GM21619 (cell line): ENCODE measurements at regions not wholly inside any gene's neighbourhood (a gene's known extent, or its start where the extent isn't known, plus 50 kb on each side); places are given as distances from the start of the nearest gene placed in this dataset.
A peak's percentile ranks its signal among the peaks of the same experiment; 100 is the strongest.

Experiments
- ATAC-seq: cut with Tn5 transposase; IDR thresholded peaks from one replicate; pipeline ENCODE4 v1.9.1; 2021; ENCODE audit not compliant: unreplicated experiment

- ATAC-seq = no peak
Measured at GRCh38 chr3:36258421-36258820, 121.9 kb upstream of the STAC start.

DNA sequence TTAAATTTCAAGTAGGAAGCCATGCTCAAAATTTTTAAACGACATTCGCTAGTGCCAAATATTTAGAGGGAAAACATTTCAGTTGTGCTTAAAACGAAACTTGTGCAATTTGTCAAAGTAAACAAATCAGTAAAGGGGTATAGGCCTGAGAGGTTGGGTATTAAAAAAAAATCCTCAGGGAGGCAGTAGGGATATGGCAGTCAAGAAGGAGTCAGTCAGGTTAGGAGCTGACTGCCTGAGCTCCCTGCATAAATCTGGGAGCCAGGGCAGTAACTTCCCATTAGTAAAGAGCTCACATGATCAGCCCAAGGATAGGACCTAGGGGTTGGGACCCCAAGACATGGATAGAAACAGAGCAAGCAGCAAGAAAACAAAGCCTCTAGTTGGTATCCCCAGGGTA is 120.7 kb upstream of the STAC start:
- ATAC-seq = no peak

- ATAC-seq = no peak
Measured at GRCh38 chr3:36269274-36269673, 111.0 kb upstream of the STAC start.

- no peak for ATAC-seq
Measured at GRCh38 chr3:36282766-36283165, 97.5 kb upstream of the STAC start.

DNA sequence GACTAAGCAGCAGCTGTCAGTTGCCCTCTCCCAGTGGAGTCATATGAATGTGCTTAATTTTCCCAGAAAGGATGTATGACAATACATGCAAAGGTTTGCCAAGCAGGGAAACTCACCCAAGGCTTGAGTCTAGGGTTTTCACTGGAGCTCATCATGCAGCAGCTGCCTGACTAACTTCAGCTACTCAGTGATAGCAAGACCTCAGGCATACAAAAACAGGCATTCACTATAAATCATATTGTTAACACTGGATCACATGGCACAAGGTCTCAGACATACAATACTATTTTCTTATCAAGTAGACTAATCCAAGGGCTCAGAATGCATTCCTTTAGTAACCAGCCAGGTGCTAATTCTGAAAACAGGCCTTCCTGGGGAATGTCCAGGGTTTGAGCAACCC is 85.0 kb upstream of the STAC start:
- no peak for ATAC-seq

DNA sequence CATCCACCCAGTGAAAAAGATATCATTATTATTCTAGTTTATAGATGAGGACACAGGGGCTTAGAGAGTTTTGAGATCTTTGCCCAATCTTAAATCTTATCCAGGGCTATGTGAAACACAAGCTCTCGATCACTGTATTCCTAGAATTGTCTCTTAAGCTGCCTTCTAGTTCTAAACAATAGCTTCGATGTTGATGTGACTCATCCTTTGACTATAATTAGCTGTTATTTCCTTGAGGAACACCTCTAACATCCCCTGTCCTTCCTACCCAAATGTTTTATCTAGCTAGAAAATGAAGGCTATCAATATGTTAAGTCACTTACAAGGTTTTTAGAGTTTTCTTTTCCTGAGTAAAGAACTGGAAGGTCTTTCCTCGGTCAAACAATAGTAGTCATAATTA is 83.1 kb upstream of the STAC start:
- ATAC-seq = no peak

DNA sequence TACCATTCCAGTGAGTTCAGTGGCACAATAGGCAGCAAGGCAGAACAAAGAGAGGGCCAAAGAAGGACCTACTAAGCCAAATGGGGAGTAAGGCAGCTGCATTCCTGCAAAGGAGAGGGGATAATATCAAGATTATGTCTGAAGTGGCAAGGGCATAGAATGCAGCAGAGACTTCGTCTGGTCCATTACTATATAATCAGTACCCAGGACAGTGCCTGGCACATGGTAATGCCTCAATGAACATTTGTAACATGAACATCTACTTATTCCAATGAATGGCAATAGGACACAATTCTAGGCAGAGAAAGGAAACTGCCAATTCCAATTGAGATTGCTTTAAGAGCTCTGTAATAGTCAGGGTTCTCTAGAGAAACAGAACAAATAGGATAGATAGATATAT is 82.1 kb upstream of the STAC start:
- ATAC-seq = no peak

DNA sequence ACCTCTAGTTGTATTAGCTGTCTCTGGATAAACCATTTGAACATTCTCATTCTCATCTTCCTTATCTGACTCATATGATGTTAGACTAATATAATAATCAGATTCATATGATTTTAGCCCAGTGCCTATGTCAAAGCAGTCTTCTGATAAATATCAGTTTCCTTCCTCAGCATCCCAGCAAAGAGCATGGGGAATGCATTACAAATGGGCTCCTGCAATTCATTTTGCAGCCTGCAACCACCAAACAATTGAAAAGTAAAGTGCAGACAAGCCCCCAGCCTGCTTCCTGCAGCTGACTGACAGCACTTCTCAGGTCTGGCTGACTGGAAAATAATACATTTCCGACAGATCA is 78.2 kb upstream of the STAC start:
- ATAC-seq = no peak

- no peak for ATAC-seq
Measured at GRCh38 chr3:36302626-36303025, 77.7 kb upstream of the STAC start.

DNA sequence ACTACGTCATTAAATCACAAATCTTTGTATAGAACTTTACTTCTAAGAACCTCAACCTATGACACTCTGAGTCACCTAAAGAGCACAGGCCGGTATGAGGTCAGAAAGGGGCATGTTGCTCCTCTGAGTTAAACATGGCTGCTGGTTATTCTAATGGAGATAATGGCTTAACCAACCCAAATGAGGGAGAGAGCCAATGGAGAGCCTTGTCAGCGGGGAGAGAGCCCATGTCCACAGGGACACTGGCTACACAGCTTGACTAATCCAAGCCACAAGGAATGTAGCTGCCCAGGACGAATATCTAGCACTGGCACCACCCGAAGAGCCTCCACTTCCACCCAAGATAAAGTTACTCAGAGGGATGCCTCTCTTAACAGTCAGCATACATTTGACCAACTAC is 77.0 kb upstream of the STAC start:
- no peak for ATAC-seq

GRCh38 chr3:36305929-36306520 is 74.3 kb upstream of the STAC start:
- no peak for ATAC-seq

DNA sequence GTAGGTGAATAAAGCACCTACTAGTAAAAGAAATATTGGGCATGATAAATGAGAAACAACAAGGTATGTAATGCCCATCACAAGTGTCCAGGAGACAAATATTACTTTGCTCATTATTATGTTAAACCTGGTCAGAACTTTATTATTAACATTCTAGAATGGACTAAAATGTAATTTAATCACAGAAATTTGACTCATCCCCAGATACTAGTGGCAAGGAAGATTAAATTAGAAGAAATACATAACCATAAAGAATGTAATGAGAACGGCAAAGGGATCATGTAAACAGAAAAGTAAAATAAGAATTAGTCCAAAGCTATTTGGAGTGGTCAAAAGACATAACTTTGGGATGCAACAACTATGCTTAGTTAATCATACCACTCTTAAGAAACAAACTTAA is 71.2 kb upstream of the STAC start:
- no peak for ATAC-seq

GRCh38 chr3:36312351-36312750 is 68.0 kb upstream of the STAC start:
- ATAC-seq = no peak

- peak; percentile 79 for ATAC-seq
Measured at GRCh38 chr3:36317915-36318314, 62.4 kb upstream of the STAC start.

DNA sequence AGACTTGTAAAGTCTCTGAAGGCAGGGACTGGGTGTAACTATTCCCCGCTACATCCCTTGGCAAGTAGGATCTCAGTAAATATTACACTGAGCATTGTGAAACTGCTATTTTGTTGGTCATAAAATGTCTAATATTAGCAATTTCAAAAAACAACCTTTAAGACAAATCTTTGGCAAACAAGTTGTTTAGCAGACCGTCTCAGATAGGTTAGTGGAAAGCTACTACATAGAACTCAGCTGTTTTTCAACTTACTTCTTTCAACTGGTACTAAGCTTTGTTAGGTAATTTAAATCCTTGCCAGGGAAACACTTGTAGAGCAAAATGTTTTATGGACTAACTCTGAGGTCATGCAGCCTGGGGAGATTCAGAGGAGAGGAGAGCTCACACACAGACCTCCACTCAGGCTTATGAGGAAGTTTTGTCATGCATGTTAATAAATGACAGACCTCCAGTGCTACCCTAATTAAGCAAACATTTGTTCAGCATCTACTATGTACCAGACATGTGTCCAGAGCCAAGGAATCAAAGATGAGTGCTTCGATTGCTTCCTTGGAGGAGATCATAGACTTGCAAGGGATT is 61.6 kb upstream of the STAC start:
- ATAC-seq = no peak

DNA sequence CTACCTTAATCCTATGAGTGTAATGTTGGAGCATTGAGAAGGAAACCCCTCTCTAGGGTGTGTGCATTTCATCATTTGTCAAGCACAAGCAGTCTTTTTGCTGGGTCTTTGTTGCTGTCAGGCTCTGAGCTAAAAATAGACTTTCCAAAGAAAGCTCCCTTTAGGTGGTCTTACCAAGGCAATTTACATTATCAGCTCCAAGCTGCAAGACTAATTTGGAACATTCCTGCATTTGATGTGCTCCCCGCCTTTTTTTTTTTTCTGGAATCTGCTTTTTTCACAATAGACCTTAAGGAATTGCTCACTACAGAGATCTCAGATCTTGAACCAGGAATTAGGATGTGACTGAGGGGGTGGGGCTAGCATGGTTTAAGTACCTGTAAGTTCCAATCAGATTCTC is 60.6 kb upstream of the STAC start:
- no peak for ATAC-seq
